BLaER1 treated with 17β-estradiol and CSF1 and Interleukin-3, amounts not matched to agents 10 nM and 100 nM (cell line): ENCODE measurements at regions not wholly inside any gene's neighbourhood (a gene's known extent, or its start where the extent isn't known, plus 50 kb on each side); places are given as distances from the start of the nearest gene placed in this dataset.
"Not testable (repeated sequence)": the region's sequence is repeated elsewhere in the genome, so short reads cannot be mapped to it uniquely, and the experiment has no call there.

ENCODE experiments used
- H3K27ac ChIP-seq, 11 experiments: shearing (Covaris generic); formaldehyde crosslinking; 2 replicates each; pipeline ENCODE4 v1.8.1; 2022
- H3K27me3 ChIP-seq, 11 experiments: shearing (Covaris generic); formaldehyde crosslinking; 2 replicates each; pipeline ENCODE4 v1.8.1; 2022
- H3K36me3 ChIP-seq, 11 experiments: shearing (Covaris generic); formaldehyde crosslinking; 2 replicates each; pipeline ENCODE4 v1.8.1; 2022
- H3K4me1 ChIP-seq, 10 experiments: shearing (Covaris generic); formaldehyde crosslinking; 2 replicates each; pipeline ENCODE4 v1.8.1; 2022
- H3K4me2 ChIP-seq, 11 experiments: shearing (Covaris generic); formaldehyde crosslinking; 2 replicates each; pipeline ENCODE4 v1.8.1; 2022
- H3K4me3 ChIP-seq, 10 experiments: shearing (Covaris generic); formaldehyde crosslinking; 2 replicates each; pipeline ENCODE4 v1.8.1; 2022
- H3K9ac ChIP-seq, 11 experiments: shearing (Covaris generic); formaldehyde crosslinking; 2 replicates each; pipeline ENCODE4 v1.8.1; 2022
- H3K9me3 ChIP-seq, 11 experiments: shearing (Covaris generic); formaldehyde crosslinking; replicated peaks in 1 of 11; 2 replicates each; pipeline ENCODE4 v1.8.1; 2022
- H4K20me1 ChIP-seq, 11 experiments: shearing (Covaris generic); formaldehyde crosslinking; 2 replicates each; pipeline ENCODE4 v1.8.1; 2022
- Cebpa-rat ChIP-seq, 11 experiments: shearing (Covaris generic); IDR thresholded peaks; 2 replicates each; pipeline ENCODE4 v1.8.1; 2022

GRCh38 chr3:87541723-87542122, 265.3 kb upstream of the POU1F1 start:
- Histone ChIP-seq H3K36me3 (no peaks in the 10 kb centered on the region), H3K4me3 (no peak overlapping the region), H3K27me3 (no peaks in the 10 kb centered on the region), H3K9ac (no peak overlapping the region), H4K20me1 (no peaks in the 10 kb centered on the region), H3K4me1 (no peaks in the 10 kb centered on the region), H3K27ac (no peak overlapping the region), H3K9me3 (no peaks in the 10 kb centered on the region), H3K4me2 (no peak overlapping the region)
- TF ChIP-seq Cebpa-rat (IDR thresholded peaks at IDR 0.05) = no peak

DNA sequence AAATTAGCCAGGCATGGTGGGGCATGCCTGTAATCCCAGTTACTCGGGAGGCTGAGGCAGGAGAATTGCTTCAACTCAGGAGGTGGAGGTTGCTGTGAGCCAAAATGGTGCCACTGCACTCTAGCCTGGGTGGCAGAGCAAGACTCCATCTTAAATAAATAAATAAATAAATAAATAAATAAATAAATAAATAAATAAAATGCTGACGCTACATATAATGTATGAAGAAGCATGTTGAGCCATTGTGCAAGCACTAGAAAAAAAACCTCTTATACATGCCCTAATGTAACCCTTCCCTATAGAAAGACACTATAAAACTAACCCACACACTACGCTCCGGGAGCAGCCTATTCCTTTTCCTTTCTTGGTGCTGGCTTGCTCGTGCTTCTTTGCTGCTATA, 262.3 kb upstream of the POU1F1 start:
- H3K27me3 ChIP-seq, H3K27ac ChIP-seq, H3K9ac ChIP-seq, H4K20me1 ChIP-seq, H3K36me3 ChIP-seq, H3K4me2 ChIP-seq, H3K9me3 ChIP-seq, H3K4me3 ChIP-seq, H3K4me1 ChIP-seq: not testable (repeated sequence)

GRCh38 chr3:87509401-87509800, 233.0 kb upstream of the POU1F1 start:
- H3K4me1 ChIP-seq = peaks cover 0 to 5% (median 0%) of the 10 kb centered on the region in 10 experiments; a peak in 4 of 20 replicates
- H4K20me1 ChIP-seq = no peaks in the 10 kb centered on the region
- no peaks in the 10 kb centered on the region for H3K36me3 ChIP-seq
- H3K9me3 ChIP-seq = no peaks in the 10 kb centered on the region
- H3K27ac ChIP-seq = no peak overlapping the region
- no peak for TF ChIP-seq Cebpa-rat (IDR thresholded peaks at IDR 0.05)
- H3K4me3 ChIP-seq = no peak overlapping the region
- no peaks in the 10 kb centered on the region for H3K27me3 ChIP-seq
- H3K9ac ChIP-seq = no peak overlapping the region
- H3K4me2 ChIP-seq = no peak overlapping the region

- no peak for TF ChIP-seq Cebpa-rat (IDR thresholded peaks at IDR 0.05)
Observed at GRCh38 chr3:87508921-87509320, 232.5 kb upstream of the POU1F1 start.

DNA sequence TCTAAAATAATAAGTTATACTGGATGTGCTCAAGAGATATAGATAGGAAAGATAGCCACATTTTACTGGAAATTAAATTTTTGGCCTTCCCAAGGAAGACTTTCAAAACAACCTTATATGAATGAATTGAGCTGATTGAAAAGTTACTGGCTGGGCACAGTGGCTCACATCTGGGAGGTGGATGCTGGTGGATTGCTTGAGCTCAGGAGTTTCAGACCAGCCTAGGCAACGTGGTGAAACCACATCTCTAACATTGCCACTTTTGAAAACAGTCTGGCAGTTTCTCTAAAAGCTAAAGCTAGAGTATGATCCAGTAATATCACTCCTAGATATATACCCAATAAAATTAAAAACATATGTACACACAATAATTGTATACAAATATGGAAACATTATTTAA, 231.4 kb upstream of the POU1F1 start:
- TF ChIP-seq Cebpa-rat (IDR thresholded peaks at IDR 0.05) = no peak
- H3K9ac ChIP-seq = no peak overlapping the region
- no peaks in the 10 kb centered on the region for H3K36me3 ChIP-seq
- no peak overlapping the region for H3K27ac ChIP-seq
- no peaks in the 10 kb centered on the region for H3K27me3 ChIP-seq
- no peak overlapping the region for H3K4me2 ChIP-seq
- H3K9me3 ChIP-seq = no peaks in the 10 kb centered on the region
- H3K4me1 ChIP-seq = peaks cover 0 to 5% (median 0%) of the 10 kb centered on the region in 10 experiments; a peak in 4 of 20 replicates
- H4K20me1 ChIP-seq = no peaks in the 10 kb centered on the region
- no peak overlapping the region for H3K4me3 ChIP-seq

More at GRCh38 chr3:87508921-87509320, 232.5 kb upstream of the POU1F1 start:
- Histone ChIP-seq H3K27me3 (no peaks in the 10 kb centered on the region), H3K36me3 (no peaks in the 10 kb centered on the region), H3K4me1 (peaks cover 0 to 5% (median 0%) of the 10 kb centered on the region in 10 experiments; a peak in 4 of 20 replicates), H3K9me3 (no peaks in the 10 kb centered on the region), H4K20me1 (no peaks in the 10 kb centered on the region), H3K9ac (no peak overlapping the region), H3K27ac (no peak overlapping the region), H3K4me2 (no peak overlapping the region), H3K4me3 (no peak overlapping the region)

DNA sequence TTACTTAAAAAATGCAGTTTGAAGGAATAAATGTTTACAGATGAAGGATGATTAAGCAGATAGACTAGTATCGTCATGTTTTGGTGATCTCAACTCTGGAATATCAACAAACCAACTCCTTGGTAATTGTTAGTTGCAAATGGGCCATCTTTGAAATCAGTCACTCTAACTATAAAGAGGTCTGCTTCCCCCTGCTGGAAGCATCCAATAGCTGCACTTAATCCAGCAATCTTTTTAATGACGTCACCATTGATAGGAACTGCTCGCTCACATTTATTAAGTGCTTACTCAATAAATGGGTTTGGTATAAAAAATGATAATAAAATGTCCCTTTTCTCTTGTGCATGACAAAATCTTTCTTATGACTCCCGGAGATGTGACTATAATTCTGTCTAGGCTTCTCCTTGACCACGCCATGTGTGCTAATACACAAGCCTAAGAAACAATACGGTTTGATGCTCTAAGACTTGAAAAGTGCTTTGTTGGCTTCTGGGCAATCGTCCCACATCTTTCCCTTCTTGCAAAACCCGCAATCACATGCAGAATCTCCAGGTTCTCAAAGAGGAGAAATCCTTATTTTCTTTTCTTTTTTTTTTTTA, 227.6 kb upstream of the POU1F1 start:
- Histone ChIP-seq H3K27ac (no peak overlapping the region), H3K36me3 (no peaks in the 10 kb centered on the region), H3K4me3 (no peak overlapping the region), H3K9ac (no peak overlapping the region), H3K4me2 (no peak overlapping the region), H3K9me3 (no peaks in the 10 kb centered on the region), H4K20me1 (no peaks in the 10 kb centered on the region), H3K4me1 (no peaks in the 10 kb centered on the region), H3K27me3 (no peaks in the 10 kb centered on the region)
- TF ChIP-seq Cebpa-rat (IDR thresholded peaks at IDR 0.05) = no peak

GRCh38 chr3:87501076-87501475, 224.7 kb upstream of the POU1F1 start:
- Histone ChIP-seq H4K20me1 (no peaks in the 10 kb centered on the region), H3K4me3 (no peak overlapping the region), H3K36me3 (no peaks in the 10 kb centered on the region), H3K4me1 (no peaks in the 10 kb centered on the region), H3K9ac (no peak overlapping the region), H3K9me3 (no peaks in the 10 kb centered on the region), H3K4me2 (no peak overlapping the region), H3K27ac (no peak overlapping the region), H3K27me3 (no peaks in the 10 kb centered on the region)
- TF ChIP-seq Cebpa-rat (IDR thresholded peaks at IDR 0.05) = no peak

GRCh38 chr3:87498358-87499080, 222.1 kb upstream of the POU1F1 start:
- no peak overlapping the region for H3K4me2 ChIP-seq
- H3K9ac ChIP-seq = no peak overlapping the region
- H3K9me3 ChIP-seq = no peaks in the 10 kb centered on the region
- no peak for TF ChIP-seq Cebpa-rat (IDR thresholded peaks at IDR 0.05)
- H3K4me1 ChIP-seq = no peaks in the 10 kb centered on the region
- no peaks in the 10 kb centered on the region for H3K36me3 ChIP-seq
- H3K4me3 ChIP-seq = no peak overlapping the region
- no peaks in the 10 kb centered on the region for H4K20me1 ChIP-seq
- H3K27me3 ChIP-seq = no peaks in the 10 kb centered on the region
- H3K27ac ChIP-seq = no peak overlapping the region

DNA sequence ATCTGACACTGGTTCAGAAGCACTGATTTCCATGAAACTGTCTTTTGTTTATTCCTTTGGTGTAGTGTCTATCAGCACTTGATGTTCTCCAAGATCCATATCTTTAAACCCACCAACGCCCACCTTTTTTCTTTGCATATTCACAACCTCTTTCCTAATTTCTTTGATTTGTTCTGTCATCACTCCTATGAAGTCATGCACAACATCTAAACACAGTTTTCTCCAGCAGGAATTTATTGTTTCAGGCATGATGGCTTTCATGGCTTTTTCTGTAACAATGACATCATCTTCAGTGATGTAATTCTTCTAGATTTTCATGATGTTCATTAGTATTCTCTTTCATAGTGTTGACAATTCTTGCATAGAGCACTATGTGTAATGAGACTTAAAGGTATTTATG, 219.6 kb upstream of the POU1F1 start:
- Histone ChIP-seq H3K9me3 (no peaks in the 10 kb centered on the region), H3K4me1 (no peaks in the 10 kb centered on the region), H3K27ac (no peak overlapping the region), H3K4me2 (no peak overlapping the region), H3K9ac (no peak overlapping the region), H4K20me1 (no peaks in the 10 kb centered on the region), H3K4me3 (no peak overlapping the region), H3K36me3 (no peaks in the 10 kb centered on the region), H3K27me3 (no peaks in the 10 kb centered on the region)
- no peak for TF ChIP-seq Cebpa-rat (IDR thresholded peaks at IDR 0.05)

GRCh38 chr3:87494264-87494663, 217.9 kb upstream of the POU1F1 start:
- Histone ChIP-seq H4K20me1 (no peaks in the 10 kb centered on the region), H3K9me3 (no peaks in the 10 kb centered on the region), H3K36me3 (no peaks in the 10 kb centered on the region), H3K9ac (no peak overlapping the region), H3K4me3 (no peak overlapping the region), H3K27ac (no peak overlapping the region), H3K4me1 (no peaks in the 10 kb centered on the region), H3K27me3 (no peaks in the 10 kb centered on the region), H3K4me2 (no peak overlapping the region)
- TF ChIP-seq Cebpa-rat (IDR thresholded peaks at IDR 0.05) = no peak
